SJSA1 (cell line): ENCODE measurements at regions not wholly inside any gene's neighbourhood (a gene's known extent, or its start where the extent isn't known, plus 50 kb on each side); places are given as distances from the start of the nearest gene placed in this dataset.

Experiments used
- DNase-seq, 2 experiments: peaks; one replicate each; pipeline ENCODE4 v3.0.0-alpha.2; 2015 to 2020; ENCODE audit warnings: low spot score in 2 of 2, low read depth in 1 of 2
- H3K27ac ChIP-seq: fragments of 250-450 bp; sonication (Bioruptor Pico); 2 replicates; pipeline ENCODE4 v1.5.1; 2020; ENCODE audit warnings: mild to moderate bottlenecking, moderate library complexity
- H3K27me3 ChIP-seq: fragments of 250-450 bp; sonication (Bioruptor Pico); replicated peaks from 2 replicates; pipeline ENCODE4 v1.5.1; 2020; ENCODE audit warnings: mild to moderate bottlenecking, moderate library complexity
- H3K36me3 ChIP-seq: fragments of 250-450 bp; sonication (Bioruptor Pico); 2 replicates; pipeline ENCODE4 v1.5.1; 2020; ENCODE audit warnings: mild to moderate bottlenecking
- H3K4me1 ChIP-seq: fragments of 250-450 bp; sonication (Bioruptor Pico); replicated peaks from 2 replicates; pipeline ENCODE4 v1.6.1; 2021; ENCODE audit warnings: mild to moderate bottlenecking
- H3K4me3 ChIP-seq: fragments of 250-450 bp; sonication (Bioruptor Pico); 2 replicates; pipeline ENCODE4 v1.5.1; 2020; ENCODE audit warnings: mild to moderate bottlenecking
- H3K9me3 ChIP-seq: fragments of 250-450 bp; sonication (Bioruptor Pico); replicated peaks from 2 replicates; pipeline ENCODE4 v1.5.1; 2020; ENCODE audit warnings: mild to moderate bottlenecking

GRCh38 chr5:43947935-43948334 lies 345.0 kb downstream of the NNT start:
- Histone ChIP-seq H3K4me3 (no peak overlapping the region), H3K27me3 (no peaks in the 10 kb centered on the region), H3K36me3 (no peaks in the 10 kb centered on the region), H3K9me3 (no peaks in the 10 kb centered on the region; the same call in 1 of the 2 replicates), H3K4me1 (no peaks in the 10 kb centered on the region), H3K27ac (no peak overlapping the region)
- DNase-seq, result no peak

DNA sequence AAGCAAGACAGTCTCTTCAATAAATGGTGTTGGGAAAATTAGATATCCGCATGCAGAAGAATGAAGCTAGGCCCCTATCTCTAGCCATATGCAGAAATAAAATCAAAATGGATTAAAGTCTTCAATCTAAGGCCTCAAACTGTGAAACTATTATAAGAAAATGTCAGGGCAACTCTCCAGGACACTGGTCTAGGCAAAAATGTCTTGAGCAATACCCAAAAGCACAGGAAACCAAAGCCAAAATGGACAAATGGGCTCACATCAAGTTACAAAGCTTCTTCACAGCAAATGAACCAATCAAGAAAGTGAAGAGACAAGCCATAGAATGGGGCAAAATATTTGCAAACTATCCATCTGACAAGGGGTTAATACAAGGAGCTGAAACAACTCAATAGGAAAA lies 338.8 kb downstream of the NNT start:
- no peak overlapping the region for H3K4me3 ChIP-seq
- DNase-seq, result no peak
- no peaks in the 10 kb centered on the region; the same call in 1 of the 2 replicates for H3K9me3 ChIP-seq
- H3K27ac ChIP-seq, result no peak overlapping the region
- H3K36me3 ChIP-seq, result no peaks in the 10 kb centered on the region
- H3K27me3 ChIP-seq, result no peaks in the 10 kb centered on the region
- no peaks in the 10 kb centered on the region for H3K4me1 ChIP-seq

- H3K9me3 ChIP-seq, result no peaks in the 10 kb centered on the region; the same call in 1 of the 2 replicates
- no peaks in the 10 kb centered on the region for H3K4me1 ChIP-seq
- DNase-seq, result no peak
- no peak overlapping the region for H3K27ac ChIP-seq
- no peaks in the 10 kb centered on the region for H3K27me3 ChIP-seq
- no peaks in the 10 kb centered on the region for H3K36me3 ChIP-seq
- H3K4me3 ChIP-seq, result no peak overlapping the region
Observed at GRCh38 chr5:43940562-43940961, 337.6 kb downstream of the NNT start.

DNA sequence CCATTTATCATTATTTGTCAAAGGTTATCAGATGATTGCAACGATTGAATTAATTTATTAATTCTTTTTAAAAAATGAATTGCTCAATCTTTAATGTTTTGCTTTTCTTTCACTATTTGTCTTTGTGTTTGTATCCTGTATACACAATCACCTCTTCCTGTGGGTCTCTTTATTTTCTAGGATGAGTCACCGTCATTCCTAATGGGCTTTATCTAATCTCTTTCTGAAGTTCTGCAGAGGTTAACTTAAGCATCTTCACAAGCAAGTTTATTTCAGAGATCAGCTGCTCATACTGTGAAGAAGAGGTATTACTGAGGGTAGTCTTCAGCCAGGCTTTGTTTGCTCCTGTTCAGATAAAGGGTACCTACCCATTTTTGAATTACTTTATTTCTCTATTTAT lies 323.9 kb downstream of the NNT start:
- no peak for DNase-seq
- Histone ChIP-seq H3K36me3 (no peaks in the 10 kb centered on the region), H3K27ac (no peak overlapping the region), H3K27me3 (no peaks in the 10 kb centered on the region), H3K4me3 (no peak overlapping the region), H3K4me1 (no peaks in the 10 kb centered on the region), H3K9me3 (no peaks in the 10 kb centered on the region)

- H3K27ac ChIP-seq, result no peak overlapping the region
- H3K4me1 ChIP-seq, result no peaks in the 10 kb centered on the region
- no peaks in the 10 kb centered on the region for H3K27me3 ChIP-seq
- no peaks in the 10 kb centered on the region for H3K36me3 ChIP-seq
- no peak for DNase-seq
- no peak overlapping the region for H3K4me3 ChIP-seq
- no peaks in the 10 kb centered on the region for H3K9me3 ChIP-seq
Observed at GRCh38 chr5:43920422-43920821, 317.4 kb downstream of the NNT start.

DNA sequence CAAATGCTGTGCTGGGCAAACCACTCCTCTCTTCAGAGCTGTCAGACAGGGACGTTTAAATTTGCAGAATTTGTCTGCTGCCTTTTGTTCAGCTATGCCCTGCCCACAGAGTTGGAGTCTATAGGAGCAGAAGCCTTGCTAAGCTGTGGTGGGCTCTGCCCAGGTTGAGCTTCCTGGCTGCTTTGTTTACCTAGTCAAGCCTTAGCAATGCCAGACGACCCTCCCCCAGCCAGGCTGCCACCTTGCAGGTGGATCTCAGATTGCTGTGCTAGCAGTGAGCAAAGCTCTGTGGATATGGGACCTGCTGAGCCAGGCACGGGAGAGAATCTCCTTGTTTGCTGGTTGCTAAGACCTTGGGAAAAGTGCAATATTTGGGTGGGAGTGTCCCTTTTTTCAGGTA lies 314.9 kb downstream of the NNT start:
- no peaks in the 10 kb centered on the region for H3K36me3 ChIP-seq
- H3K4me1 ChIP-seq, result no peaks in the 10 kb centered on the region
- no peaks in the 10 kb centered on the region for H3K9me3 ChIP-seq
- no peak overlapping the region for H3K27ac ChIP-seq
- H3K4me3 ChIP-seq, result no peak overlapping the region
- no peaks in the 10 kb centered on the region for H3K27me3 ChIP-seq
- DNase-seq, result no peak

DNA sequence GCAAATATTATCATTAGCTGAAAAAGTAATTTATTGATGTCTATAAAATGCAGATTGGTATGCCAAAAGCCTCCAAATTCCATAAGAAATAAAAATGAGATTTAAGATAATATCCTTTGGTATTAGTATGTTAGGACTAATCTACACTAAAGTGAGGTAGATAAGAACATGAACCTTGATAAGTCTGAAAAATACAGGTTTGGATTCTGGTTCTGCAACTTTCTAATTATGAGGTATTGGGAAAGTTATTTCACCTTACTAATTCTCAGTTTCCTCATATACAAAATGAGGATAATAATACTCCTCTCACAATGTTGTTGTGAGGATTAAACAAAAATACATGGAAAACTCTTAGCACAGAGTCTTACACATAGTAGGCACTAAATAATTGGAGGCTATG lies 300.1 kb downstream of the NNT start:
- Histone ChIP-seq H3K9me3 (no peaks in the 10 kb centered on the region), H3K27ac (no peak overlapping the region), H3K27me3 (no peaks in the 10 kb centered on the region), H3K4me1 (no peaks in the 10 kb centered on the region), H3K36me3 (no peaks in the 10 kb centered on the region), H3K4me3 (no peak overlapping the region)
- DNase-seq, result no peak

- H3K4me1 ChIP-seq, result no peaks in the 10 kb centered on the region
- no peaks in the 10 kb centered on the region for H3K9me3 ChIP-seq
- H3K4me3 ChIP-seq, result no peak overlapping the region
- H3K36me3 ChIP-seq, result no peaks in the 10 kb centered on the region
- no peak overlapping the region for H3K27ac ChIP-seq
- no peak for DNase-seq
- H3K27me3 ChIP-seq, result no peaks in the 10 kb centered on the region
Observed at GRCh38 chr5:43900974-43901373, 298.0 kb downstream of the NNT start.

DNA sequence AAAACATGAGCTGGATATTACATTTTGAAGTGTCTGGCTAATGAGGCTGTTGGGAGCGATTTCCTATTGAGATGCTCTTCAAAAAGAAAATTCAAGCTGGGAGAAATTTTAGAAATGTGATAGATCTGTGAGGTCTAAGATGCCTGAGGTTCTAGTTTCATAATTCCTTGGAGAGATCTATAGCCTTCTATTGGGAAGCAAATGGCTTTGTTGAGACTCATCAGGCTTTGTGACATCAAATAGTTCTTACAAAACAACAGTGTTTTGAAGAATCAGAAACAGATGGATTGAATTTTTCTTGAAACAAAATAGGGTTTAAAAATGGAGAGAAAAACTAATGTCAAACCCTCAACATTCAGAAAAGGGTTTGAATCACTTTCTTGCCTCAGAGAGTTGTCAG lies 292.9 kb downstream of the NNT start:
- Histone ChIP-seq H3K27me3 (no peaks in the 10 kb centered on the region), H3K36me3 (no peaks in the 10 kb centered on the region), H3K4me3 (no peak overlapping the region), H3K4me1 (no peaks in the 10 kb centered on the region), H3K9me3 (no peaks in the 10 kb centered on the region), H3K27ac (no peak overlapping the region)
- no peak for DNase-seq

- H3K36me3 ChIP-seq, result no peaks in the 10 kb centered on the region
- no peaks in the 10 kb centered on the region for H3K4me1 ChIP-seq
- no peaks in the 10 kb centered on the region for H3K27me3 ChIP-seq
- H3K27ac ChIP-seq, result no peak overlapping the region
- no peak overlapping the region for H3K4me3 ChIP-seq
- DNase-seq, result no peak
- H3K9me3 ChIP-seq, result no peaks in the 10 kb centered on the region
Observed at GRCh38 chr5:43893951-43894684, 291.1 kb downstream of the NNT start.

GRCh38 chr5:43891112-43891511 lies 288.1 kb downstream of the NNT start:
- Histone ChIP-seq H3K9me3 (no peaks in the 10 kb centered on the region), H3K4me3 (no peak overlapping the region), H3K27me3 (no peaks in the 10 kb centered on the region), H3K27ac (no peak overlapping the region), H3K4me1 (no peaks in the 10 kb centered on the region), H3K36me3 (no peaks in the 10 kb centered on the region)
- no peak for DNase-seq

DNA sequence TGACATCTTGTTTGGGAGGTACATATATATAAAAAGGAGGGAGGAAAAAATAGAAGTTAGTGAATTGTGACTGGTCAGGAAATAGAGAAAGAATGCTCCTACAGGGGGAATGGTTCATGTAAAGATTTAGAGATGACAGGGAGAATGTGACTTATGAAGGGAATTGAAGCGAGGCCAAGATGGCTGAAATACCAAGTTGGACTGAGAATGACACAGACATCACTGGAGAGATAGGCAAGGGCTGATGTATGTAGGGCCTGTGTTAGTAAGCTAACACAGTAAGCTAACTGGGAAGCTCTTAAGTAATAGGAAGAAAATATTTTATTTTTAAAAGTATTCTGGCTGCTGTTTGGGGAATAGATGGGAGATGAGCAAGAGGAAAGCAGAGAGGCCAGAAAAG lies 286.3 kb downstream of the NNT start:
- Histone ChIP-seq H3K27me3 (no peaks in the 10 kb centered on the region), H3K4me3 (no peak overlapping the region), H3K9me3 (no peaks in the 10 kb centered on the region), H3K4me1 (no peaks in the 10 kb centered on the region), H3K27ac (no peak overlapping the region), H3K36me3 (no peaks in the 10 kb centered on the region)
- DNase-seq, result no peak

DNA sequence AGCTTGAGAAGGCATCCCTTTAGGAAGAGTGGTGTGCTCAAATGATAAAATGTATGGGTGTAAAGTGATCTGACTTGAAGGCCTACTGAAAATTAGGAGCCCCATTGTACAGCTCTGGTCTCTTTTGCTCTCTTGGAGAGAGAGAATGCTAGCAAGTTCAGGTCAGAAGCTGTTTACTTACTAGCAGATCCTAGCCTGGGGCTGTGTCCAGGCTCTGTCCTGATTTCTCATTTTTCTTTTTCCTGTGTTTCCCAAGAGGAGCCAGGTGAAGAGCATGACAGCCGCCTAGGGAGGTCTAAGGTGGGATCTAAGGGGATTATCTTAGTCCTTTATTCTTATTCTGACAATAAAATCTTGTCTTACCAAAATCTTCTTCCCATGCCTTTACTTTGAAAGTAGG lies 272.8 kb downstream of the NNT start:
- Histone ChIP-seq H3K4me3 (no peak overlapping the region), H3K27ac (no peak overlapping the region), H3K36me3 (no peaks in the 10 kb centered on the region), H3K27me3 (no peaks in the 10 kb centered on the region), H3K4me1 (no peaks in the 10 kb centered on the region), H3K9me3 (no peaks in the 10 kb centered on the region)
- DNase-seq, result no peak

DNA sequence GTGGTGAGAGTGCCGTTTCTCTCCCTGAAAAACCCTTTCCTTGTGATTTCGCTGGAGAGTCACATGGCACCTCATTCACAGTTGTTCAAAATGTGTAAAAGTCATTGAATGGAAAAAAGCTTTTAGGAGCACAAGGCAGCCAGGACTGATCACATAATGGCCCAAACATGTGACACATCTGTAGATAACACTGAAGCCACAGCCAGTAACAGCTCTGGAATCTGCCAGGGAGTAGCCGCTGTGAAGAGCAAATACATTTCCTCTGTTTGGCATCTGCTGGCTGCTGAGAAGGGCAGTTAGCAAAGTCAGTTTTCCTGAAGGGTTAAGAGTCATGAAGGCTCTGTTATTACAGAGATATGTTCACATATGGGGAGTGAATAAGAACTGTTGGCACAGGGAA lies 271.8 kb downstream of the NNT start:
- Histone ChIP-seq H3K9me3 (no peaks in the 10 kb centered on the region), H3K4me1 (no peaks in the 10 kb centered on the region), H3K27me3 (no peaks in the 10 kb centered on the region), H3K27ac (no peak overlapping the region), H3K36me3 (no peaks in the 10 kb centered on the region), H3K4me3 (no peak overlapping the region)
- DNase-seq, result no peak

- Histone ChIP-seq H3K9me3 (no peaks in the 10 kb centered on the region), H3K27me3 (no peaks in the 10 kb centered on the region), H3K36me3 (no peaks in the 10 kb centered on the region), H3K4me3 (no peak overlapping the region), H3K4me1 (no peaks in the 10 kb centered on the region), H3K27ac (no peak overlapping the region)
- DNase-seq, result no peak
Observed at GRCh38 chr5:43873791-43874190, 270.8 kb downstream of the NNT start.
